Fibroblast of skin of left quadriceps (primary cell): ENCODE measurements at regions not wholly inside any gene's neighbourhood (a gene's known extent, or its start where the extent isn't known, plus 50 kb on each side); places are given as distances from the start of the nearest gene placed in this dataset.

Experiments used
- DNase-seq, 2 experiments: peaks; one replicate each; pipeline ENCODE4 v3.0.0-alpha.2; 2013; ENCODE audit warnings: low read depth in 2 of 2

- no peak for DNase-seq
Observed at GRCh38 chr6:87807475-87807874, 105.4 kb upstream of the AKIRIN2 start.

- DNase-seq, result no peak
Observed at GRCh38 chr6:87806635-87807034, 104.6 kb upstream of the AKIRIN2 start.

- no peak for DNase-seq
Observed at GRCh38 chr6:87806099-87806498, 104.1 kb upstream of the AKIRIN2 start.

GRCh38 chr6:87803791-87804190, 101.8 kb upstream of the AKIRIN2 start:
- DNase-seq, result no peak

- DNase-seq, result no peak
Observed at GRCh38 chr6:87799651-87800050, 97.6 kb upstream of the AKIRIN2 start.

- no peak for DNase-seq
Observed at GRCh38 chr6:87798393-87799278, 96.6 kb upstream of the AKIRIN2 start.

GRCh38 chr6:87794922-87795885, 93.2 kb upstream of the AKIRIN2 start:
- no peak for DNase-seq

- DNase-seq, result no peak
Observed at GRCh38 chr6:87793315-87793714, 91.3 kb upstream of the AKIRIN2 start.

GRCh38 chr6:87791982-87792381, 89.9 kb upstream of the AKIRIN2 start:
- DNase-seq, result no peak

- no peak for DNase-seq
Observed at GRCh38 chr6:87791485-87791884, 89.5 kb upstream of the AKIRIN2 start.

GRCh38 chr6:87791029-87791428, 89.0 kb upstream of the AKIRIN2 start:
- DNase-seq, result no peak

- no peak for DNase-seq
Observed at GRCh38 chr6:87789900-87790290, 87.9 kb upstream of the AKIRIN2 start.

GRCh38 chr6:87789198-87789899, 87.3 kb upstream of the AKIRIN2 start:
- DNase-seq, result peak; percentile 14

- no peak for DNase-seq
Observed at GRCh38 chr6:87788141-87788540, 86.1 kb upstream of the AKIRIN2 start.

GRCh38 chr6:87785229-87785862, 83.3 kb upstream of the AKIRIN2 start:
- no peak for DNase-seq

- DNase-seq, result no peak
Observed at GRCh38 chr6:87784690-87785089, 82.7 kb upstream of the AKIRIN2 start.

- DNase-seq, result no peak
Observed at GRCh38 chr6:87784051-87784450, 82.0 kb upstream of the AKIRIN2 start.

- no peak for DNase-seq
Observed at GRCh38 chr6:87779542-87779941, 77.5 kb upstream of the AKIRIN2 start.

GRCh38 chr6:87772597-87773530, 70.8 kb upstream of the AKIRIN2 start:
- peak in 1 of 2 experiments; percentile 6 for DNase-seq

GRCh38 chr6:87767478-87767877, 65.4 kb upstream of the AKIRIN2 start:
- no peak for DNase-seq
